ENCODE measurements at regions not wholly inside any gene's neighbourhood (a gene's known extent, or its start where the extent isn't known, plus 50 kb on each side); places are given as distances from the start of the nearest gene placed in this dataset.

- intact Hi-C loops (cut with DNase I), result no loop called here
- no peaks in the 10 kb centered on the region for H3K4me1 ChIP-seq
- H3K9me3 ChIP-seq, result peaks cover 0 to 15% (median 0%) of the 10 kb centered on the region in 12 donors
- no peak overlapping the region for H3K4me3 ChIP-seq
- ATAC-seq, result no peak
- TF ChIP-seq, protein P1, sequence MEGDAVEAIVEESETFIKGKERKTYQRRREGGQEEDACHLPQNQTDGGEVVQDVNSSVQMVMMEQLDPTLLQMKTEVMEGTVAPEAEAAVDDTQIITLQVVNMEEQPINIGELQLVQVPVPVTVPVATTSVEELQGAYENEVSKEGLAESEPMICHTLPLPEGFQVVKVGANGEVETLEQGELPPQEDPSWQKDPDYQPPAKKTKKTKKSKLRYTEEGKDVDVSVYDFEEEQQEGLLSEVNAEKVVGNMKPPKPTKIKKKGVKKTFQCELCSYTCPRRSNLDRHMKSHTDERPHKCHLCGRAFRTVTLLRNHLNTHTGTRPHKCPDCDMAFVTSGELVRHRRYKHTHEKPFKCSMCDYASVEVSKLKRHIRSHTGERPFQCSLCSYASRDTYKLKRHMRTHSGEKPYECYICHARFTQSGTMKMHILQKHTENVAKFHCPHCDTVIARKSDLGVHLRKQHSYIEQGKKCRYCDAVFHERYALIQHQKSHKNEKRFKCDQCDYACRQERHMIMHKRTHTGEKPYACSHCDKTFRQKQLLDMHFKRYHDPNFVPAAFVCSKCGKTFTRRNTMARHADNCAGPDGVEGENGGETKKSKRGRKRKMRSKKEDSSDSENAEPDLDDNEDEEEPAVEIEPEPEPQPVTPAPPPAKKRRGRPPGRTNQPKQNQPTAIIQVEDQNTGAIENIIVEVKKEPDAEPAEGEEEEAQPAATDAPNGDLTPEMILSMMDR (IDR thresholded peaks at IDR 0.05), result no peak
- WGBS, 4 donors, result 87 to 98% (median 93%) methylated on average over 2 of the region's 2 CpGs
- no peaks in the 10 kb centered on the region for H3K27me3 ChIP-seq
- H3K27ac ChIP-seq, result no peak overlapping the region
- no peak for DNase-seq
- no peaks in the 10 kb centered on the region for H3K36me3 ChIP-seq
These were observed 639.3 kb downstream of the BRINP1 start for GRCh38 chr9:118729981-118730380.

- Histone ChIP-seq H3K36me3 (no peaks in the 10 kb centered on the region), H3K27ac (no peak overlapping the region), H3K4me3 (no peak overlapping the region), H3K4me1 (no peaks in the 10 kb centered on the region), H3K9me3 (peaks cover 0 to 21% (median 7%) of the 10 kb centered on the region in 12 donors), H3K27me3 (no peaks in the 10 kb centered on the region)
- DNase-seq (no peak), ATAC-seq (no peak)
- TF ChIP-seq, protein P1 (IDR thresholded peaks at IDR 0.05), result no peak
- no peak for TF ChIP-seq POLR2A (IDR thresholded peaks at IDR 0.05)
- intact Hi-C loops (cut with DNase I), result no loop called here
- WGBS, 4 donors, result 0 to 76% (median 58%) methylated on average over 1 of the region's 1 CpG
These were observed 636.2 kb downstream of the BRINP1 start for GRCh38 chr9:118732998-118733397.

- ATAC-seq (no peak), DNase-seq (no peak)
- H3K27me3 ChIP-seq, result no peaks in the 10 kb centered on the region
- H3K4me3 ChIP-seq, result no peak overlapping the region
- no peaks in the 10 kb centered on the region for H3K36me3 ChIP-seq
- H3K27ac ChIP-seq, result no peak overlapping the region
- 34 to 46% (median 38%) methylated on average over 2 of the region's 2 CpGs for WGBS, 4 donors
- intact Hi-C loops (cut with DNase I), result no loop called here
- no peaks in the 10 kb centered on the region for H3K4me1 ChIP-seq
- peaks cover 0 to 21% (median 7%) of the 10 kb centered on the region in 12 donors for H3K9me3 ChIP-seq
- TF ChIP-seq, protein P1 (IDR thresholded peaks at IDR 0.05), result no peak
- TF ChIP-seq POLR2A (IDR thresholded peaks at IDR 0.05), result no peak
These were observed 634.5 kb downstream of the BRINP1 start for GRCh38 chr9:118734696-118735095.

DNA sequence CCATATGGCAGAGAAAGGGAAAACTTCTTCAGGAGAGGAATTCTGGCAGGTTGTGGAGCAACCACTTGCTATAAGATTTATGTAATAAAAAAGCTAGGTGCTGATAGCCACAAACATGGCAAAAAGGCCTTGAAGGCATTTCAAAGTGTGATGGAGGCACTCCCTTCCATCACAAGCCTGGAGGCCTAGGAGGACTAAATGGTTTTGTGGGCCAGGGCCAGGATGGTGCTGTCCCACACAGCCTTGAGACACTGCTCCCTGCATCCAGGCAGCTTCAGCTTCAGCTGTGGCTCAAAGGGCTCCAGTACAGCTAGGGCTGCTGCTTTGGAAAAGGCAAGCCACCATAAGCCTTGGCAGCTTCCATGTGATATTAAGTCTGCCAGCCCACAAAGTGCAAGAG, 632.8 kb downstream of the BRINP1 start:
- intact Hi-C loops (cut with DNase I), result no loop called here
- no peaks in the 10 kb centered on the region for H3K4me1 ChIP-seq
- DNase-seq (no peak), ATAC-seq (no peak)
- no peaks in the 10 kb centered on the region for H3K36me3 ChIP-seq
- H3K4me3 ChIP-seq, result no peak overlapping the region
- TF ChIP-seq, protein P1 (IDR thresholded peaks at IDR 0.05), result no peak
- no peak for TF ChIP-seq POLR2A (IDR thresholded peaks at IDR 0.05)
- H3K27me3 ChIP-seq, result no peaks in the 10 kb centered on the region
- no peak overlapping the region for H3K27ac ChIP-seq
- peaks cover 0 to 21% (median 7%) of the 10 kb centered on the region in 12 donors for H3K9me3 ChIP-seq
